Duodenal mucosa (tissue), 2 donors: ENCODE measurements at regions not wholly inside any gene's neighbourhood (a gene's known extent, or its start where the extent isn't known, plus 50 kb on each side); places are given as distances from the start of the nearest gene placed in this dataset.

Experiments
- H3K27ac ChIP-seq: one replicate; pipeline ENCODE4 v1.7.0; 2013; ENCODE audit warnings: low read depth, low read length
- H3K27me3 ChIP-seq, 2 donors: one replicate each; pipeline ENCODE4 v1.7.0; 2013; ENCODE audit warnings: low read length in 2 of 2, control low read depth in 1 of 2; ENCODE audit not compliant: insufficient read depth in 2 of 2, control insufficient read depth in 1 of 2
- H3K36me3 ChIP-seq, 2 donors: one replicate each; pipeline ENCODE4 v1.7.0; 2013; ENCODE audit warnings: low read length in 2 of 2, control low read depth in 1 of 2; ENCODE audit not compliant: insufficient read depth in 2 of 2, control insufficient read depth in 1 of 2
- H3K4me1 ChIP-seq, 2 donors: one replicate each; pipeline ENCODE4 v1.7.0; 2013; ENCODE audit warnings: low read length in 2 of 2, control low read depth in 1 of 2; ENCODE audit not compliant: insufficient read depth in 2 of 2, control insufficient read depth in 1 of 2
- H3K4me3 ChIP-seq, 2 donors: one replicate each; pipeline ENCODE4 v1.7.0; 2013; ENCODE audit warnings: low read length in 2 of 2, low read depth in 1 of 2
- H3K9ac ChIP-seq, 2 donors: one replicate each; pipeline ENCODE4 v1.7.0; 2013; ENCODE audit warnings: low read length in 2 of 2, low read depth in 1 of 2
- H3K9me3 ChIP-seq, 2 donors: one replicate each; pipeline ENCODE4 v1.7.0; 2013; ENCODE audit warnings: low read length in 2 of 2, control low read depth in 1 of 2; ENCODE audit not compliant: control insufficient read depth in 1 of 2

DNA sequence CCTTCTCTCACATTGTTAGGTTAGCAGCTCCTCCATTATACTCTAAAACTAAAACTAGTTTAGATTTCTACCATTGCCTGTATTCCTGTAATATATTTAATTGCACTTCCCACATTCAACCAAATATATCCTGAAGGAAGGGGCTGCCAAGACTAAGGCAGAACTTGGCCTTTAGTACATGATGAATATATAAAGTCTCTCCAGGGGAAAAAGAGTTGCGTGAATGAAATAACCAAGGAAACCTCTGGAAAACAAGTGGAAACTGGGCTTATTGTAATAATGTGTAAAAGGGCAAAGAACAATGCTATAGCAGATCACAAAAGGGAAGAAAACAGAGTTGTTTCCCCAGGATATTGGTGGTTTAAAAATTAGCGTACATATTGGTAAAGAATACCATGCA lies 1012.5 kb upstream of the PRMT6 start:
- no peak overlapping the region for H3K9ac ChIP-seq
- H3K9me3 ChIP-seq: no peaks in the 10 kb centered on the region
- H3K27me3 ChIP-seq: no peaks in the 10 kb centered on the region
- H3K4me3 ChIP-seq: no peak overlapping the region
- no peaks in the 10 kb centered on the region for H3K4me1 ChIP-seq
- H3K36me3 ChIP-seq: no peaks in the 10 kb centered on the region
- no peak overlapping the region for H3K27ac ChIP-seq

DNA sequence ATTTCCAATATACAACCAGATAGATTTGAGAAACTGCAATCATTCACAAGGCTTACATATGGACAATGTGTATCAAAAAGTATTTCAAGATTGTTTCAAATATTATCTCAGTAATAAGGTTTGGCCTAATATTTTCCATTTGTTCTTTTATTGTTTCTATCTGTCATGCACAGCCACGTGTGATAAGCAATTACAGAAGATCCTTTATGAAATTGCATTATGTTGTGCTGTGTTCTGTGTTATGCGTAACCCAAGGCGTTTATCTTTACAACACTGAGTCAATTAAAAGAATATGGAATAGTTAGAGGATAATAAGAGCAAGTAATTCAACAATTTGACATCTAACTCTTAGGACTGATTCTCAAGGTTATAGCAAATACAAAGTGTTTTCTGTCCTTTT lies 1009.3 kb upstream of the PRMT6 start:
- Histone ChIP-seq H3K27ac (no peak overlapping the region), H3K9me3 (peaks cover 0 to 4% of the 10 kb centered on the region in 2 donors), H3K4me3 (no peak overlapping the region), H3K4me1 (no peaks in the 10 kb centered on the region), H3K27me3 (no peaks in the 10 kb centered on the region), H3K36me3 (no peaks in the 10 kb centered on the region), H3K9ac (no peak overlapping the region)

DNA sequence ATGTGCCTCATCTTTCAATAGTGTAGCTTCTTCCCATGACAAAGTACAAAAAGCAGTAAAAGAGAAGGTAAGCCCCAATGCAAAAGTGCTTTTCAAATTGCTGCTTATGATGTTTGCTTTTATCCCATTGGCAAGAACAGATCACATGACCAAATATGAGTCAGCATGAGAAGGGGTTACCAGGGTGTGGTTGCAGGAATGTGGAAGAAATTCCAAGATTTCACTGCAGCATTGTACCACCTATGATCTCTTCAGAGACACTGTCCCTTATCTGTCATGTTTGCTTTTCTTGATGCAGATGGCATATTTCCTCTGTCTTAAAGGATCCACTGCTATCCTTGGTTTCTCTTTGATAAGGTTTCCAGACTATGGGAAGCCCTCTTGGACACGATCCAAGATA lies 1006.9 kb upstream of the PRMT6 start:
- Histone ChIP-seq H3K36me3 (no peaks in the 10 kb centered on the region), H3K9me3 (peaks cover 2 to 4% of the 10 kb centered on the region in 2 donors), H3K4me3 (no peak overlapping the region), H3K27ac (no peak overlapping the region), H3K27me3 (no peaks in the 10 kb centered on the region), H3K4me1 (no peaks in the 10 kb centered on the region), H3K9ac (no peak overlapping the region)

DNA sequence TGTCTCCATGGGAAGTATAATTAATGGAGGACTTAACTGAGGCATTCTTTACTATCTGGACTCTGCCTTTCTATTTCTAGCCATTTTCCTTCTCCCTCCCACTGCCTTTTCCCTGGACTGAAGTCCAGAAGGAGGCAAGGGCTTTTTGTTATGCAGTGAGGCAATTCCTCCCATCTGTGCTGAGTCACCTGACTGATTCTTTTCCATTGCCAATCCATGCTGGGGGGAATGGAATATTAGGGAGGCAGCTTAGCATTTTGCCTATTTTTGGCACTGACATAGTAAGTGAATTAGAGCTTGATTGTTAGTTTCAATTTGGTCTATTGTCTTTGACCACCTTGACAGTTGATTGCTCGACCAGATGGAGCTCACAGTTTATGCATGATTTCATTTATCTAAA lies 1000.6 kb upstream of the PRMT6 start:
- Histone ChIP-seq H3K4me3 (no peak overlapping the region), H3K27me3 (no peaks in the 10 kb centered on the region), H3K9me3 (peaks cover 0 to 2% of the 10 kb centered on the region in 2 donors), H3K27ac (no peak overlapping the region), H3K36me3 (no peaks in the 10 kb centered on the region), H3K9ac (no peak overlapping the region), H3K4me1 (no peaks in the 10 kb centered on the region)

DNA sequence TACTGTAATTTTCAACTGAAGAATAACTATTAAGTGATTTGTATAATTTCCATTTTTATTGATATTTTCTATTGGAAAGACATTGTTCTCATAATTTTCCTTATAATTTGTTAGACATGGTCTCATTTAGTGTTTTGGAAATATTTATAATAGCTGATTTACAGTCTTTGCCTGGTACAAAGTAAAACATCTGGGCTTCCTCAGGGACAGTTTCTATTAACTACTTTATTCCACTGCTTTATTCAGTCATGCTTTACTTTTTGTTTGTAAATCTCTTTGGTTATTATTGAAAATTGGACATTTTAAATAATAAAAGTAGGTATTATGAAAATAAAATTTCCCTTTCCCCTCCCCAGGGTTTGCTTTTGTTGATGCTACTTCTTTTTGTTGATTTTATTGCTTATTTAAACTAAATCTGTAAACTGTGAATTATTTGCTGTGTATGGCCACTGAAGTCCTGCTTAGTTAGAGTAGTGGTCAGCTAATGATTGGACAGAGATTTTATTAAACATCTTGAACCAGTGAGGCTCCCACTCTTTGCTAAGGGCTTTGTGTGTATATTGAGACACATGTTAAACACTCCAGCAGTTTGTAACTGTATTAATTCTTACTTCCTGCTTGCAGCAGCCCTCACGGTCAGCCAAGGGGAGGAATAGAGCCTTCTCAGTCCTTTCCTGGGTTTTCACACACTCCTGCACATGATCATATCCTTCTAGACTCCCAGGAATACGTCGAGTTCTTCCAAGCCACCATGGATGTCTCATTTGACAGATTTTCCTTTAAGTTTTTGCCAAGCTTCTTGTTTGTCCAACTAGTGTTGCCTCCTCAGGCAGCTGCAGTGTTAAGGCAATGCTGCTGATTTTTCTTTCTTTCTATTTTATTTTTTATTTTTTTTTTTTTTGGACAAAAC lies 994.6 kb upstream of the PRMT6 start:
- H3K4me1 ChIP-seq: no peaks in the 10 kb centered on the region
- no peak overlapping the region for H3K4me3 ChIP-seq
- H3K9me3 ChIP-seq: peaks cover 0 to 4% of the 10 kb centered on the region in 2 donors
- no peaks in the 10 kb centered on the region for H3K27me3 ChIP-seq
- H3K9ac ChIP-seq: no peak overlapping the region
- no peak overlapping the region for H3K27ac ChIP-seq
- no peaks in the 10 kb centered on the region for H3K36me3 ChIP-seq

DNA sequence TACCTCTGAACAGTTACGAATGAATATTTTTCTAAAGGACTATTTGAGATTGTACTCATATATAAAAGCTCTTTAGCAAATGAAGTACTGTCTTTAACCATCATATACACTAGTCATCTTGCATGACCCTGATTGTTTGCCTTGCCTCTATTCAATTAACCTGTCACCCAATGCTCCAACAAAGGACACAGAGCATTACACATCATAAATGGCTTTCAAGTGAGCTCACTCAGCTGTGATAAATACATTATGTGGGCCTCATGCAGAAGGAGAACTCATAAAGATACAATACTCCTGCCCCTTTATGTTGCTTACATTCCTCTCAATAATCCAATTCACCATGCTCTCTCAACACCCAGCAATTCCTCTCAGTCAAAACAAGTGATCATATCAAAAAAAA lies 993.0 kb upstream of the PRMT6 start:
- Histone ChIP-seq H3K4me1 (no peaks in the 10 kb centered on the region), H3K27ac (no peak overlapping the region), H3K4me3 (no peak overlapping the region), H3K9me3 (peaks cover 0 to 4% of the 10 kb centered on the region in 2 donors), H3K9ac (no peak overlapping the region), H3K27me3 (no peaks in the 10 kb centered on the region), H3K36me3 (no peaks in the 10 kb centered on the region)

DNA sequence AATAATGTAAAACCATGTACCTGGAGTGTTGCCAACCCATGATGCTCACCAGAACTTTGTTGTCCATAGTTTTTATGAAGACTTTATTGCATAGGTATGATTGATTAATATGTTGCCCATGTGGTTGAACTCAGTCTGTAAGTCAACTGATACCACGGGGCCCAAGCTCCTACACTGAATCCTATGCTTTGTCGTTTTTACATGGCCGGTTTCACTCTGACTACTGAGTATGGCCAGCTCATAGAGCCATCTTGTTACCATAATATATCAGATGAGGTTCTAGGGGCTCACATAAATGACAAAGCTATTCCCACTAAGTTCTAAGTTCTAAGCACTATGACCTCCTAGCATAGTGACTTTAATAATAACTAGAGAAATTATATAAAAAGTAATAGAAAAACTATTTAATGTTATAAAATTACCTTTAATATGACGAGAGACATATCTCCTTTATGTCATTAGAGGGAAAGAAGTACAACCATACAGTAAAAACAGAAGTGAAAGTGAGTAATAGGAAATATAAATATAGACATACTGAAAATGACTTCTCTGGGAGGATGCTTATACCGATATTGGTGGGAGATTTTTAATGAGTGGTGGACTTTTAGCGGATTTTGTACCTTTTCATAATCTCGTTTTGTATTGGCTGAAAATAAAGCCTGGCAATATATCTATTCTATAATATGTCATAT lies 983.4 kb upstream of the PRMT6 start:
- no peaks in the 10 kb centered on the region for H3K27me3 ChIP-seq
- no peaks in the 10 kb centered on the region for H3K36me3 ChIP-seq
- H3K9me3 ChIP-seq: peaks cover 0 to 9% of the 10 kb centered on the region in 2 donors
- H3K27ac ChIP-seq: no peak overlapping the region
- no peak overlapping the region for H3K4me3 ChIP-seq
- H3K4me1 ChIP-seq: no peaks in the 10 kb centered on the region
- no peak overlapping the region for H3K9ac ChIP-seq

DNA sequence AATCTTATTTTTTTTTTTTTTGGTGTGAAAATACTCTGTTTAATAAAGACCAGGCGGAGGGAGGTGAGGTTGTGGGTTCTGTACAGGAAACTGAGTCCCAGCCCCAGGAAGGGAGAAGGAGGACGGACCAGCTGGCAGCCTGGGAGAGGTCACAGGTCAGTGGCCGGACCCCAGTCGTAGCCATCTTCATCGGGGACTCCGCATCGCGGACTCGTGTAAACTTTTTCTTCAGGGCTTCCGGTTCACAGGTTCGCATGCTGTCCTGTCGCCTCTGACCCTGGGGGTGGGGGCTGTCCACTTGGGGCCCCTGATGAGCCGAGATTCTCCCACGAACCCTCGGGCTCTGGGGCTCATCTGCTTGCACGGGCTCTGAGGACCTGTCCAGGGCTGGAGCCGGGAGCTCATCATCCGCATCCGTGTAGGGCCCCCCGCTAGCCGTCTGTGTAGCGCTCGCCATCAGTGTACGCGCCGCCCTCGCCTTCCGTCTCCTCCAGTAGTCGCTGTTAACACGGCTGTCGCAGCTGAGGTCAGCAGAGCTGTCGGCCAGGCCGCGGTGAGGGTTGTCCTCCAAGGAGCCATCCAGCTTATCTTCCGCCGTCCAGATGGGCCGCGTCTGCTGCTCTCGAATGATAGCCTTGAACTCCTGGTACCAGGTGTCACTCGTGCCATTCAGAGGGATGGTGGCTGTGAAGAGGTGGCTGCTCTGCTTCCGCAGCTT lies 975.7 kb upstream of the PRMT6 start:
- Histone ChIP-seq H3K36me3 (no peaks in the 10 kb centered on the region), H3K9ac (no peak overlapping the region), H3K9me3 (no peaks in the 10 kb centered on the region), H3K27me3 (no peaks in the 10 kb centered on the region), H3K4me3 (no peak overlapping the region), H3K4me1 (no peaks in the 10 kb centered on the region), H3K27ac (no peak overlapping the region)

DNA sequence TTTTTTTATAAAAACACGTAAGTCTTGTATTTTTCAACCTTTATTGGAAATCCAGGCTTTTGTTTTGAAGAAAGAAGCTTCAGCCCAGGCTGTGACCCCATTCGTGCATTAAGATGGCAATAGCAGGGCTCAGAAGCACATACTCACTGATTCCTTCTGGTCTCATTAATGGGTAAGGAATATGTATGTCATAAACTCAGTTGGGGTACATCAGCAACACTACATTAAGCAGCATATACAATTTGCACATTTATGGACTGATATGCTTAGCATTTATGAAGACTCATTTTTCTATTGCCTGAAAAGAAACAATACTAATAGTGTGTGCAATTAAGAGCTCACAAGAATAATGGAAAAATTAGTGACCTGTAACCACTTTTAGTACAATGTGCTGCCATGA lies 945.4 kb upstream of the PRMT6 start:
- Histone ChIP-seq H3K36me3 (no peaks in the 10 kb centered on the region), H3K9me3 (peaks cover 0 to 7% of the 10 kb centered on the region in 2 donors), H3K4me3 (no peak overlapping the region), H3K9ac (no peak overlapping the region), H3K27me3 (no peaks in the 10 kb centered on the region), H3K27ac (no peak overlapping the region), H3K4me1 (no peaks in the 10 kb centered on the region)

DNA sequence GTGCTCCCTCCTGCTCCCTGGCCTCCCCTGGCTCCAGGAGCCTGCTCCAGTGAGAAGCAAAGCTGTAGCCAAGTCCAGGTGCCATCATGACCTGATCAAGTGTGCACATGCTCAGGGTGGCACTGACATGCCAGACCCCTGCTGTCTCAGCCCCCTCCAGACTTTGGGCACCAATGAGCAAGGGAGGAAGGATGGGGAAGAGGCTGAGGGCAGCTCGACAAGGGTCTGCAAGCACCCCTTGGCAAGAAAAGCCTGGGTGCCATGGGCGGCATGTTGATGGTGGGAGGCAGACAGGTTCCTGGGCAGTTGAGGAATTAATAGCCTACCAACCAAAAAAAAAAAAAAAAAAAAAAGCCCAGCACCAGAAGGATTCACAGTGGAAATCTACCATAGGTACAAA lies 942.6 kb upstream of the PRMT6 start:
- no peak overlapping the region for H3K9ac ChIP-seq
- no peak overlapping the region for H3K4me3 ChIP-seq
- H3K27me3 ChIP-seq: no peaks in the 10 kb centered on the region

More for the DNA sequence above, 942.6 kb upstream of the PRMT6 start:
- H3K4me1 ChIP-seq: no peaks in the 10 kb centered on the region
- H3K36me3 ChIP-seq: no peaks in the 10 kb centered on the region
- no peak overlapping the region for H3K27ac ChIP-seq
- H3K9me3 ChIP-seq: peaks cover 0 to 7% of the 10 kb centered on the region in 2 donors
